Epithelial cell of prostate (primary cell): ENCODE measurements at regions not wholly inside any gene's neighbourhood (a gene's known extent, or its start where the extent isn't known, plus 50 kb on each side); places are given as distances from the start of the nearest gene placed in this dataset.

Source experiments
- DNase-seq: peaks from one replicate; pipeline ENCODE4 v3.0.0-alpha.2; 2011; ENCODE audit warnings: low read depth, low spot score
- H3K27ac ChIP-seq: fragments of 450-650 bp; 2 replicates; pipeline ENCODE4 v1.5.1; 2017; ENCODE audit warnings: mild to moderate bottlenecking

DNA sequence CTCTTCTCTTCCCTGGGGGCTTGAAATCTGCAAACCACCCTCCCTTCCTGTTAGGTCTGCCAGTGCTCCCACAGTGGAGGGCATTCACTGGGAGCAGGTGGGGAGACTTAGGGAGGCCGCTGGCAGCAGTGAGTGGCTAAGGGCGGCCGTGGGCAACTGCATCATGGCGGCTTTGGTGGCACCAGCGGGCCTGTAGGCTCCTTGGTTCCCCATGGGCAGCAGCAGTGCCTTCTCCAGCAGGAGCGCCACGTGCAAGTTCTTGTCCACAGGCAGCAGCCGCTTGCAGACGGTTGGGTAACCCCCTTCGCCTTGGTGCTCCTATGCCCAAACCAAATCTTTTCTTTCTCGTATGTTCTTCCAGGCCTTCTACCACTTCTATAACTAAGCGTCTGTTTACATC, 158.2 kb downstream of the SREK1 start:
- no peak overlapping the region for H3K27ac ChIP-seq
- no peak for DNase-seq

DNA sequence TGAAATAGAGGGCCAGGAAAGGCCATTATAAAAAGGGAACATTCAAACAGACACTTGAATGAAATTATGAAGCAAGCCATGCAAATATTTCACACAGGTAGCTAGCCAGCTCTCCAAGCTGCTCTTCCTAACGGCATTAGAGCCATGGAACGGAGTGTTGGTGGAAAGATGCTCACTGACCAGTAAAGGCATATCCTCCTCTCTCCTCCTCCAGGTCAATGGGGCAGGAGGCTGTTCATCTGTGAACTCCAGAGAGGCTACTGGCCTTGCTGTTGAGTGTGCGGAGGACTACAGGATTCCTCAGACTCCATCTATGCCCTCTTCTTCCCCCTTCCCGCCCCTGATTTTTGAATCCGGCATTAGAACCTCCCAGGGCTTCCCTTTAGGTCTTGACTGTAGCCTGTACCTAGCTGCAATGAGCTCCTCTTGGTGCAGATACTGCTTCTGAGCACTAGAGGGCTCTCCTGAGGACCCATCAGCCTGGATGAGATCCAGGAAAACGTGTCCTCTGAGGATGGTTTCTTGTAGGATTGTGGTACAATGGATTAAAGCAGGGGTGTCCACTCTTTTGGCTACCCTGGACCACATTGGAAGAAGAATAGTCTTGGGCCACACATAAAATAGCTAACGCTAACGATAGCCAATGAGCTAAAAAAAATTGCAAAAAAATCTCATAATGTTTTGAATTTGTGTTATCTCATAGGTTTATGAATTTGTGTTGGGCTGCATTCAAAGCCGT, 162.2 kb downstream of the SREK1 start:
- no peak for DNase-seq

DNA sequence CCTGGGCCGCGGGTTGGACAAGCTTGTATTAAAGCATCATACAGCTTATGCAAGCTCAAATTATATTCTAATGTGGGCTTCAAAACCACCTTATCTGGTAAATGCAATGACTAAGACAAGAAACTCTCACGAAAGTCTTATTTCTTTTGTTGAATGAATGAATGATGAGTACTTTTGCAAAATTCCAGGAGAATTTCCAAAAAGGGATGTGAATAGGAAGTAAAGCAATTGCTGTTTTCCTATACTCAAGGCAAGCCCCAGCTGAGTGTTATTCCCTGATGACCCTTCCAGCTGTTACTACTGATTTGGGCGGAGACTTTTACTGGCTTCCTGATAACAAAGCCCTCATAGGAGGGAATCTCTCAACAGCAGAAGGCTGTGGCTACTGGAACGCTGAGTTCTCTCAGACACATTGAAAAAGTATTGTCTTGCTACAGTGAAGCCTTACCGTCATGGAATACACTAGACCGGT, 162.8 kb downstream of the SREK1 start:
- no peak for DNase-seq

More for the DNA sequence above, 162.2 kb downstream of the SREK1 start:
- no peak overlapping the region for H3K27ac ChIP-seq

DNA sequence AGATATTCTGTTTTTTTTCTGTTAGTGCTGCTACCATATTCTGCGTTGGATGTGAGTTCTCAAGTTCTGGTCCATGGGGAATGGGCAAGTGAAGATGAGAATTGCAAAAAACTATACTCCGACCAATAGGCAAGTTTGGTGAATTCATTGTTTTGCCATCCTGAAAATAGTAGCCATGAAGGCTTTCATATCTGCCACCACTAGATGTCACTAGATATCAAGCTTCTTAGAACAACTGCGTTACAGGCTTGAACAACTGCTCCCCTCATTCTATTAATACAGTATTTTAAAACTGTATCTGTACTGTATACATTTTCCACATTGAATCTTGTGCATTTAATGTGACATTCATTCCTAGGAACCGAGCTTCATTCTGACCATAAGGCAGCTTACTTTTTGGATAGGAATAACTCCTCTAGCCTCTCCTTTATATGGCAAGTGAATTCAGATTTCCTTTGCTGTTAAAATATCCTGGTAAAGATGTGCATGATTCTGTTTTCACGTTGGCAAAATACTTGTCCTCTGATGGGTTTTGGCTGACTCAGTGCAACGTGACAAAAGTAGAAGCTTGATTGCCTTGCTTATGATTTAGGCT, 163.6 kb downstream of the SREK1 start:
- DNase-seq, result no peak
- H3K27ac ChIP-seq, result no peak overlapping the region

More for the DNA sequence above, 162.8 kb downstream of the SREK1 start:
- H3K27ac ChIP-seq, result no peak overlapping the region

DNA sequence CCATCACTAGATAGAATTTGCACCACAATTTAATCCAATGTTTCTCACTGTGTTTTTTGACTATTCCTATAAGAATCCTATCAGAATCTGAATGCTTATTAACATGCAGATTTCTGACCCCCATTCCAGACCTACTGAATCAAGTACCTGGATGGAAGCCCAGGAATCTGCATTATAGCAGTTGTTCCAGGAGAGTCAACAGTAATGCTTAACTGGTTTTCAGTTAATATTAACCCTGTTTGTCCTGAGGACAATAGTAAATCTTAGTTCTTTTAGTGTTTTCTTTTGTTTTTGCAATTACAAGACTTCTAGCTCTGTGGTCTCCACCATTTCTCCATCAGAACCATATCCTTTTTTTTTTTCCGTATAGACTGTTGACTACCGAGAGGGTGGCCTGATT, 168.2 kb downstream of the SREK1 start:
- DNase-seq, result no peak
- no peak overlapping the region for H3K27ac ChIP-seq

DNA sequence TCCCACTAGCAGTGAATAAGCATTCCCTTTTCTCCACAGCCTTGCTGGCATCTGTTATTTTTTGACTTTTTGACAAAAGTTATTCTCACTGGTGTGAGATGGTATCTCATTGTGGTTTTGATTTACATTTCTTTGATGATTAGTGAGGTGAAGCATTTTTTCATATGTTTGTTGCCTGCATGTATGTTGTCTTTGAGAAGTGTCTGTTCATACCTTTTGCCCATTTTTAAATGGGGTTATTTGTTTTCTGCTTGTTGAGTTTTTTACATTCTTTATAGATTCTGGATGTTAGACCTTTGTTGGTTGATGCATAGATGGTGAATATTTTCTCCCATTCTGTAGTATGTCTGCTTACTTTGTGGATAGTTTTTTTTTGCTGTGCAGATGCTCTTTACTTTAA, 171.7 kb downstream of the SREK1 start:
- no peak for DNase-seq
- no peak overlapping the region for H3K27ac ChIP-seq

DNA sequence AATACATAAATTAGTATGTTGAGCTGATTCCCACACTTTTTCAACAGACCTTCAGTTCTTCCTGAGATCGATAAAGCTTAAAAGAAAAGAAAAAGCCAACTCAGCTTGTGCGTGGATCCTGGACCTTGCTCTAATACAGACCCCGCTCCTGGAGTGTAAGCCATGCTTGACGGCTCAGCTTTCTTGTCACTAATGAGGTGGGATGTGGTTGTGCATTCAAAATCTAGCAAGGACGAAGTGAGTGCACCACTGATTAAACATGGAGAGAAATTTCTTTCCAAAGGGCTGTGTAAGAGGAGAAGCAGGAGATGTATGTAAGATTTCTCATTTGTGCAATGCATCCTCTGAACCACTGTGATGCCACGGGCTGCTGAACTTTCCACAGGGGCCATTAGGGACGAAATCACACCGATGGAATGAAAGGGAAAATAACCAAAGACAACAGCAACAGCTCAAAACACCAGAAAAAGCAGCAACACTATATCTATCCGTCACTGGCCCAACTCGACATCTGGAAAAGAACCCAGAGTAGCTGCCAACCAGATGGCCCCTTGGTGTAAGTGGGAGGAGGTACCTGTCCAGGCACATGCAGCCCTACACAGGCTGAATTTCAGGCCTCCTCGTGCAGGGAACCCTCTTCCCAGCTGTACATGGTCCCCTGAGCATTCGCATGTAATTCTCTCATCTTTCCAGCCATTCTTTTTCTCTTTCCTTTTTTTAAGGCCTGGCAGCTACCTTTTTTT, 178.9 kb downstream of the SREK1 start:
- no peak for DNase-seq

DNA sequence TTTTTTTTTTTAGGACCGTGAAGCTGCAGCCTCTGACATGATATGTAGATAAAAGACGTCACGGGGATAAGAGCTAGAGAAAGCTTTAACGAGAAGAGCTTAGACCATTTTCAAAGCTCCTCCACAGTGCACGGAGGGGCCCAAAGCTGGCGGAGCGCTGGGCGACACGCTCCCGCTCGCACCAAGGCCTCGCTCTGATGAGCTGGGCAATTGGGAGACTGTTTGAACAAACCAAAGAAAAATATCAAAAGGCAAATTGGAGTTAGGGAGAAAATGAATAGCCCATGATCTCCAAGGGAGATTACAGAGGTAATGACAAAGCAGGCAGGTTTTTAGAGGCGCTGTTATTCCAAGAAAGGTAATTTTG, 179.4 kb downstream of the SREK1 start:
- DNase-seq, result no peak

More for the DNA sequence above, 178.9 kb downstream of the SREK1 start:
- H3K27ac ChIP-seq, result no peak overlapping the region

DNA sequence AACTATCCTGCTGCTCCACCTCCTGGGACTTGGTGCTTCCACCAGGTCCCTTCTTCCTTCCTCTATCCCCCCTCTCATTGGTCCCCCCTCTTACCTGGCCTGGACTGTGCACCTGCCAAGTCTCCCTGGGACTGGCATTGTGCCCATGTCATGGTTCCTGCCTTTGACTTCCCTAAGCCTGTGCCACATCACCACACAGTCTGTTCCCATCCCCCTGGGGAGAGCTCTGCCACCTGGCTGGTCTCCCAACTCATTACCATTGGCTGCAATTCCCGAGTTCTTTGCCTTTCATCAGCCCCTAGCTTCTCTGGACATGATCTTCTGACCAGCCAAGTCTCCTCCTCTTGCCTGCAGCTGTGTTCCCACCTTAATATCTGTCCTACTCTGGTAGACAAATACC, 180.3 kb downstream of the SREK1 start:
- no peak for DNase-seq

More for the DNA sequence above, 179.4 kb downstream of the SREK1 start:
- H3K27ac ChIP-seq, result no peak overlapping the region

DNA sequence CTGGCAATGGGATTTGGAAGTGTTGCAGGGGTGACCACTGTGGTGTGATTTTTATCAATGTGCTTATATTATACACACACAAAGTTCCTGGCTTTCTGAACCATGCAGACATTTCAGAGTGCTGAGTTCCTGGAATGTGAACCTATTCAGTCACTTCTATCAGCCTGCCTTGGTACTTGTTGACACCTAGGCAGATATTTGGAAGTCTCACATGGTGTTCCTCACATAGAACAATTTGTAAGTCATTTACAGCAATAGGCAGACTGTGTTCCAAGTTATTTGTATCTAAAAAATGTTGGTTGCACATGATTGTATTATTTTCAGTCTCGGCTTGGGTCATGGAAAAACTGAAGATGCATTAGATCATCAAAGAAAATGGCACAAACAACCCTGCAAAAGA, 182.2 kb downstream of the SREK1 start:
- DNase-seq, result no peak
- H3K27ac ChIP-seq, result no peak overlapping the region

More for the DNA sequence above, 180.3 kb downstream of the SREK1 start:
- H3K27ac ChIP-seq, result no peak overlapping the region

DNA sequence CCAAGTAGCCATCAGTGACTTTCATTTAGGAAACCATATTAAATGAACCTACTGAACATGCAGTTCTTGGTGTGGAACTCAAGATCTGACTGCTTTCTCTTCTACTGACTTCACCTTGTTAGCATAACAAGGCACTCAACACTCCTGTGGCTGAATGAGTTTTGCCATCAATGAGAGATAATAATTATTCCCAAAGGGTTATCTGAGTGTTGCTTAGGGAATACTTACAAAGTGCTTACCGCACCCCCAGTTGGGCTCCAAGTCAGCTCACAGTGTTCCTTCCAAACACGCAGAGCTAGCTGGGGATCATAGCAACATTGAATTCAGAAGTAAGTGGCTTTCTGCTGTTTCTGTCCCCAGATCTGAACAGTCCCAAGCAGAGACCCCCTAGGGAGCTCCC, 182.9 kb downstream of the SREK1 start:
- H3K27ac ChIP-seq, result no peak overlapping the region
- no peak for DNase-seq

DNA sequence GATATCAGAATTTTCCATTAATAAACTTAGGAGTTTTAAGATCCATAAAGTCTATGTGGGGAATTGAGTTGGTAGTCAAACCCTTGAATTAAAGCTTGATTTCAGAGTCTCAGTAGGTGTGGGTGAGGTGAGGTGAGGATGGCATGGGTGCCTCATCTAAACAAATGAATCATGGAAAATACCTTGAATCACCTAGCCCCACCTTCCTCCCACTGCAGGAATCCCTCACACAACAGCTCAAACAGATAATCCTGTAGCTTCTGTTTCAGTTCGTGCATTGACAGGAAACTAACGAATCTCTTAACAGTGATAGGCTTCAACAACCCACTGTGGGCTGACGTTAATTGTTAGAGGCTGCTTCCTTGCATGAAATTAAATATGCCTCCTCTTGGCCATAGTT, 185.0 kb downstream of the SREK1 start:
- peak; percentile 18 for DNase-seq
- no peak overlapping the region for H3K27ac ChIP-seq

DNA sequence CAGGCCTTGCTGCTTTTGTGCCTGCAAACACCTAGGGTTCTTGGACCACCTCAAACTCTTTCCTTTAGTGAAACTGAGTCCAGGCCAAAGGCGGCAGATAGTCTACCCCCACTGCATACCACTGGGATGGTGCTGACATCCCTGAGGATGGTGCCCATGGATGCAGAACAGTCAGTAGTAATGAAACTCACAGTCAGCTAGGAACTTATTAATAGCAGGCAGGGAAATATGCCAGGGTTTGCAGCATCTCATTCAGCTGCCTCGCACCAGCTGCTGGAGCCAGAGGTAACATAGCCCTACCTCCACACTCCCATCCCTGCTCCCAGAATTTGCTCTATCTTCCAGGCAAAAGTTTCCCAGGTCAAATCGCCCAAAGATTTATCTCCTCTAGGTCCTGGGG, 189.1 kb downstream of the SREK1 start:
- DNase-seq, result no peak
- H3K27ac ChIP-seq, result no peak overlapping the region

DNA sequence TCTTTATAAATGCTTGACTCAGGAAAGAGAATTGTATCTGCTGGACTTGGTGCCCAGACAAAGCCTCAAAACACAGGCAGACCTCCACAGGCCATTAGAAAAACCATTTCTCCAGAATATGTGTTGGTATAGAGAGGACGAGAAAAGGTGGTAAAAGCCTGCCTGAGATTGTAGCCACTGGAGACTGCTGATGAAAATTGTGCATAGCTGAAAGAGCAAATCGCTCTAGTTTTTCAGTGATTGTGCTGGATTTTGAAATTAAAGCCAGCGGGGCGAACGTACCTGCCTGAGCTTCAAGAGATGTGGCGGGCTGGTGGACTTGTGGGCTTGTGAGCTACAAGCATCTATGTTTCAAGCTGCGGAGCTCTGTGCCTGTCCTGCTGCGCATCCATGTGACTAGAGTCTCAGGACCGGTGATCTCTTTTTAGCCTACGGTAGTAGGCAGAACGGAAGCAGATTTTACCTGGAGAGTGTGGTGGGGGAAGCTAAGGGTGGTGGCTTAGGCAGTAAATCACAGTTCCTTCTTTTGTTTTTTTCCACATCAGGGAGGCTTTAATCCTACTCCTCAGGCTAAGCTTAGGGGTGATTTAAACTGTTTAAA, 193.6 kb downstream of the SREK1 start:
- H3K27ac ChIP-seq, result no peak overlapping the region
- DNase-seq, result no peak

DNA sequence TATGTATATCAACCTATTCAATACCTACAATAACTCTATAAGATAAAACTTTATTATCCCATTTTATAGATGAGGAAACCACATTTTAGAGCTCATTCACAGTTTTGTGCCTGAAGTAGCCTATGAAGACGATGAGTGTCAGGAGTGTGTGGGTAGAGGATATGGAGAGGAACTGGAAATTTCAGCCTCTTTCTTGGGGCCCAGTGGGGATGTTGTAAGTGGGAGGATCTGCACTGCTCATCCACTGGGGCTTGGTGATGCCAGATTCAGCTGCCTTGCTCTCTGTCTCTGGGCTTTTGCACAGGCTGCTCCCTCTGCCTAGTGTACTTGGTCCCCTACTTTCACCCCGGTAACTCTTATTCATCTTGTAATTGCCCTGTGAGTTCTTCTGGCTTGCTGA, 194.7 kb downstream of the SREK1 start:
- H3K27ac ChIP-seq, result no peak overlapping the region
- no peak for DNase-seq

DNA sequence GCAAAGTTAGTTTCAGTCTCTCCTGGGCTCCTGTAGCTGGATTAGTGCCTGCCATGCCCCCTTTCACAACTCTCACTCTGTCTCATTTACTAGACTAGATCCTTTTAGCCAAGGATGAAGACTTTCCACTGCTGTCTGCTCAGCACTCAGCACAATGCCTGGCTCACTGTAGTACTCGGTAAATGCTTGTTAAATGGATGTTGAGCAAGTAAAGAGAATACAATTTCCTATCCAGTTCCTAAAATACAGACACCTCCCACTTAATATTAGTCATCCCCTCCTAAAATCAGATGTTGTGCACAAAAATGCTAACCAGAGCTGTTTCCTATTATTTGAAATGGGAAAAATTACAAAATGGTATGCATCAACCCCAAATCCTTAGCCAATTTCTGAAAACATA, 195.8 kb downstream of the SREK1 start:
- H3K27ac ChIP-seq, result no peak overlapping the region
- DNase-seq, result no peak

DNA sequence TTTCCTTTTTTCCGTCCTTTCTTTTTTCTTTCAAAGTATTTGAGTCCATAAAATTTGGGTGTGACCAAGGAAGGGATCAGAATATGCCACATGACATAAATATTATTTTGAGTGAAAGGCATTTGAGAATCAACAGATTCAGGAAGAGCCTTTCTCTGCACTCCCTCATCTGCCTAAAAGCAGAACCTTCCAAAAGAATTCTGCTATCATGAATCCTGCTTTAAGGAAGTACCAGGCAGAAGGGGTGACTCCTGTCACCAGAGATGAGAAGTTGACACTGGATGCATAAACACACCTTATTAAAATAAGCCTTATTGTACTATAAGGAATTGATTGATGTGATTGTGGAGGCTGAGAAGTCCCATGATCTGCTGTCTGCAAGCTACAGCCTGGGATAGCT, 196.7 kb downstream of the SREK1 start:
- DNase-seq, result no peak
- no peak overlapping the region for H3K27ac ChIP-seq

DNA sequence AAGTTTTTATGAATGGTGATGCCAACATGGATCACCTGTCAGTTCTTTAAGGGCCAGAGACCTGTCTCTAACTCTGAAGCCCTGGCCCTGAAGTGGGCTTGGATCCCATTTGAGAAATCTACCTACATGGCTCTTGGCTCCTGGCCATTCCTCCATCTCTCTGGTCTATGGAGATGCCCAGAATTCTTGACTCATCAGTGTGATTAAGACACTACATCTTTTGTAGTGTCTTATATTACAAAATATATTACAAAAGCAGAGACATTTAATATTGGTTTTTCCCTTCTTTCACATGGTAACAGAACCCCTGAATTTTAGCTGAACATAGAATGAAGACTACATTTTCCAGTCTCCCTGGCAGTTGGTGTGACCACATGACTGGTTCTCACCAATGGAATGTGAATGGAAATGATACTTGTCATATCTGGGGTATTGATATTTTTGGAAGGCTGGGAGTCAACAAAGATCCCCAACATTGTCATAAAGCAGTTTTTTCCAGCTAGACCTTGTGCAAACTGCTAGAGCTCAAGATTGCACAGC, 198.3 kb downstream of the SREK1 start:
- H3K27ac ChIP-seq, result no peak overlapping the region
- DNase-seq, result no peak

DNA sequence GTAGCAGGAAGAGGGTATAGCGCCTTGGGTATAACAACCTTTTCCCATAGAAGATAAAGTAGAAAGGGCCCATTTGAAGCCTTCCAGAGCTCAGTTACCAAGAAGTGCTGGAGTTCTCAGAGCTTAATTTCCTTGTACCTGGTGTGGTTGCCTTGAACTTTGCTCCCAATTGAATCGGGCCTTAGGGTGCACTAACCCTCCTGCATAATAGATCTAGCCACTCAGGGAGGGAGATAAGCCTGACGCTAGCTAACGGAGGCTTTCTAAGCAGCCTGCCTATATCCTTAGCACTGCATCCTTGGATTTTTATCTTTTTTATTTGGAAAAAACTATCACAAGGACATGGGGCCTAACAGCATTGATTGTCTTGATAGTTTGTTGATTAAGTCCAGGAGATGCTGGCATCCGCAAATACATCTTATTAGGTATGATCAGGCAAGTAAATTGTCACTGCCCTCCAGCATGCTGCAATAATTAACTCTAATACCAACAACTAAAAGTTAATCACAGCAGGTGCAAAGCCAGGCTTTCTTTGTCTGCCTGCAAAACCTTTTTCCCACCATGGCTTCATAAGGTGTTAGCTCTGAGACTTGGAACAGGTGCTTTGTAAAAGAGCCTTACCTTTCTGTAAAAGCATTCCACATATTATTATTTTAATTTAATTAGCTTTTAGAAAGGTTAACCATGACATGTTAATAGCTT, 199.4 kb downstream of the SREK1 start:
- no peak overlapping the region for H3K27ac ChIP-seq
- no peak for DNase-seq

DNA sequence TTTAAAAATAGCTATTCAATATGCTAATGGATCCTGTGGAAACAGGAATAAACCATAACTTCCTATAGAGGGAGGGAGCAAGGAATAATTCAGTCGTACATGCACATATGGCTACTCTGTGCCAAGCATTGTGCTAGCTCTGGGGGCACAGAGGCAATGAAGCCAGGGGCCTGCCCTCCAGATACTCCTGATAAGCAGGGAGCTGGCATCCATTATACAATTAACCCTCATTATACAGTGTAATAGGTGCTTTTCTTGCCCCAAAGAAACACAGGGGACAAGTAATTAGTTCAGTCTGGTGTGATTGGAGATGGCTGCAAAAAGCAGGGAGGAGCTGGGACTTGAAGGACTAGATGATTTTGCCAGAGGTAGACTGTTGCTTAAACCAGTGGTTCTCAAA, 200.4 kb downstream of the SREK1 start:
- no peak for DNase-seq
- H3K27ac ChIP-seq, result no peak overlapping the region
